H1 (cell line): ENCODE measurements at regions not wholly inside any gene's neighbourhood (a gene's known extent, or its start where the extent isn't known, plus 50 kb on each side); places are given as distances from the start of the nearest gene placed in this dataset.

Source experiments
- CTCF ChIA-PET: fragments of 300-600 bp; sonication (Branson Sonifier 250); formaldehyde crosslinking; loops from one replicate; lab custom pipeline; 2021; ENCODE audit not compliant: partially characterized antibody; lab: Charles Lee
- POLR2A ChIA-PET: fragments of 300-600 bp; sonication (Branson Sonifier 250); formaldehyde crosslinking; loops from one replicate; lab custom pipeline; 2021; ENCODE audit warnings: inconsistent platforms; ENCODE audit not compliant: partially characterized antibody; lab: Charles Lee
- DNase-seq, 2 experiments: peaks; one replicate each; pipeline versions ENCODE4 v3.0.0 to v3.0.0-alpha.2; 2010 to 2022; ENCODE audit warnings: low spot score in 2 of 2, low read depth in 1 of 2, mixed read lengths in 1 of 2
- FAIRE-seq: peaks from 2 replicates; lab custom pipeline; 2011; peaks lifted over from hg19 to GRCh38; lab: Jason Lieb, UNC
- H2AFZ ChIP-seq: 2 replicates; pipeline ENCODE4 v1.8.1; 2012; ENCODE audit warnings: low read length, inconsistent platforms
- H2AK5ac ChIP-seq: 2 replicates; pipeline ENCODE4 v1.6.1; 2013; ENCODE audit warnings: low read depth, low read length
- H2BK120ac ChIP-seq: replicated peaks from 2 replicates; pipeline ENCODE3; 2013; ENCODE audit warnings: low read depth, low read length, inconsistent platforms
- H2BK12ac ChIP-seq: 2 replicates; pipeline ENCODE4 v1.6.1; 2013; ENCODE audit warnings: low read depth, low read length
- H2BK15ac ChIP-seq: 2 replicates; pipeline ENCODE4 v1.6.1; 2013; ENCODE audit warnings: low read length
- H2BK20ac ChIP-seq: 2 replicates; pipeline ENCODE4 v1.6.1; 2013; ENCODE audit warnings: low read length
- H2BK5ac ChIP-seq: 2 replicates; pipeline ENCODE4 v1.6.1; 2013; ENCODE audit warnings: low read depth, low read length
- H3K14ac ChIP-seq: 2 replicates; pipeline ENCODE4 v1.6.1; 2013; ENCODE audit warnings: inconsistent platforms; ENCODE audit not compliant: insufficient read length
- H3K18ac ChIP-seq: 2 replicates; pipeline ENCODE4 v1.6.1; 2013; ENCODE audit warnings: low read length; ENCODE audit errors: extremely low read depth
- H3K23ac ChIP-seq: 2 replicates; pipeline ENCODE4 v1.6.1; 2013; ENCODE audit warnings: inconsistent platforms; ENCODE audit not compliant: insufficient read length
- H3K23me2 ChIP-seq: 2 replicates; pipeline ENCODE4 v1.6.1; 2013; ENCODE audit warnings: low read depth, low read length
- H3K27ac ChIP-seq: 2 replicates; pipeline ENCODE4 v1.6.1; 2011; ENCODE audit warnings: low read depth, low read length, inconsistent platforms
- H3K27me3 ChIP-seq, 4 experiments: replicated peaks in 1 of 4; 1 replicate in 1 of 4; 2 replicates in 3 of 4; pipeline versions ENCODE4 v1.6.1 to v1.8.1; 2011 to 2013; ENCODE audit warnings: low read length in 3 of 4, mild to moderate bottlenecking in 3 of 4, inconsistent platforms in 2 of 4, mixed read lengths in 2 of 4, moderate library complexity in 1 of 4; ENCODE audit not compliant: control insufficient read depth in 3 of 4, insufficient read depth in 3 of 4; ENCODE audit errors: extremely low read depth in 1 of 4
- H3K36me3 ChIP-seq, 4 experiments: 2 replicates each; pipeline versions ENCODE4 v1.6.1 to v1.8.1; 2011 to 2013; ENCODE audit warnings: mild to moderate bottlenecking in 4 of 4, low read length in 3 of 4, moderate library complexity in 2 of 4, control low read depth in 1 of 4, inconsistent platforms in 1 of 4; ENCODE audit not compliant: insufficient read depth in 4 of 4, control insufficient read depth in 2 of 4
- H3K4ac ChIP-seq: replicated peaks from 2 replicates; pipeline ENCODE3; 2013; ENCODE audit warnings: low read length, low read depth, mixed read lengths, inconsistent platforms; ENCODE audit not compliant: insufficient read length
- H3K4me1 ChIP-seq, 4 experiments: replicated peaks in 1 of 4; 1 replicate in 1 of 4; 2 replicates in 3 of 4; pipeline versions ENCODE4 v1.6.1 to v1.8.1; 2011 to 2013; ENCODE audit warnings: low read length in 3 of 4, inconsistent platforms in 2 of 4, mixed read lengths in 1 of 4; ENCODE audit not compliant: insufficient read depth in 4 of 4, control insufficient read depth in 3 of 4
- H3K4me2 ChIP-seq, 2 experiments: 2 replicates each; pipeline versions ENCODE4 v1.6.1 to v1.8.1; 2011 to 2013; ENCODE audit warnings: low read depth in 2 of 2, low read length in 2 of 2, control low read depth in 1 of 2, inconsistent platforms in 1 of 2, mild to moderate bottlenecking in 1 of 2; ENCODE audit not compliant: insufficient read depth in 1 of 2
- H3K4me3 ChIP-seq, 4 experiments: fragments of 200-600, 300-600 bp in 1 of 4; sonication (generic), shearing (Covaris generic), sonication (Bioruptor Twin) in 1 of 4; 2 replicates each; pipeline versions ENCODE4 v1.5.1 to v1.8.1; 2011 to 2016; ENCODE audit warnings: low read length in 4 of 4, low read depth in 3 of 4, control low read depth in 2 of 4, inconsistent platforms in 2 of 4, mild to moderate bottlenecking in 2 of 4, mixed read lengths in 1 of 4, moderate library complexity in 1 of 4; ENCODE audit not compliant: insufficient read depth in 2 of 4; ENCODE audit errors: extremely low read depth in 1 of 4
- H3K56ac ChIP-seq: replicated peaks from 2 replicates; pipeline ENCODE3; 2013; ENCODE audit warnings: low read depth, mild to moderate bottlenecking, mixed read lengths, low read length, inconsistent platforms; ENCODE audit not compliant: insufficient read length
- H3K79me1 ChIP-seq: 2 replicates; pipeline ENCODE4 v1.6.1; 2013; ENCODE audit warnings: low read depth, low read length, control low read depth
- H3K79me2 ChIP-seq, 2 experiments: 2 replicates each; pipeline versions ENCODE4 v1.6.1 to v1.8.1; 2012 to 2013; ENCODE audit warnings: low read length in 2 of 2, mild to moderate bottlenecking in 2 of 2, inconsistent platforms in 1 of 2; ENCODE audit not compliant: insufficient read depth in 2 of 2, control insufficient read depth in 1 of 2
- H3K9ac ChIP-seq, 4 experiments: replicated peaks in 1 of 4; 1 replicate in 1 of 4; 2 replicates in 3 of 4; pipeline versions ENCODE4 v1.6.1 to v1.8.1; 2011 to 2013; ENCODE audit warnings: low read depth in 3 of 4, low read length in 3 of 4, control low read depth in 2 of 4, mild to moderate bottlenecking in 2 of 4, moderate library complexity in 2 of 4, inconsistent platforms in 1 of 4; ENCODE audit errors: extremely low read depth in 1 of 4
- H3K9me3 ChIP-seq, 2 experiments: 2 replicates each; pipeline versions ENCODE4 v1.6.1 to v1.8.1; 2012 to 2013; ENCODE audit warnings: mild to moderate bottlenecking in 2 of 2, moderate library complexity in 2 of 2, control low read depth in 1 of 2, inconsistent platforms in 1 of 2, low read depth in 1 of 2, low read length in 1 of 2, mixed read lengths in 1 of 2; ENCODE audit not compliant: insufficient read depth in 2 of 2
- H4K20me1 ChIP-seq, 2 experiments: replicated peaks in 1 of 2; 2 replicates each; pipeline versions ENCODE3 to v1.8.1; 2011 to 2013; ENCODE audit warnings: inconsistent platforms in 2 of 2, low read length in 2 of 2, mild to moderate bottlenecking in 1 of 2; ENCODE audit not compliant: insufficient read depth in 2 of 2, control insufficient read depth in 1 of 2
- H4K5ac ChIP-seq: 2 replicates; pipeline ENCODE4 v1.6.1; 2013; ENCODE audit warnings: low read length, low read depth, mixed read lengths, inconsistent platforms; ENCODE audit not compliant: insufficient read length
- H4K8ac ChIP-seq: 2 replicates; pipeline ENCODE4 v1.8.0; 2013; ENCODE audit warnings: mild to moderate bottlenecking, moderate library complexity, low read length, inconsistent platforms; ENCODE audit not compliant: insufficient read depth; ENCODE audit errors: extremely low read depth
- H4K91ac ChIP-seq: replicated peaks from 2 replicates; pipeline ENCODE3; 2013; ENCODE audit warnings: low read length, mixed read lengths, inconsistent platforms; ENCODE audit not compliant: insufficient read length
- BACH1 ChIP-seq: IDR thresholded peaks from 2 replicates; pipeline ENCODE4 v1.6.1; 2012; ENCODE audit warnings: low read length, improper control_type of control experiment
- BRCA1 ChIP-seq: IDR thresholded peaks from 2 replicates; pipeline ENCODE4 v1.6.1; 2012; ENCODE audit warnings: low read depth, low read length, improper control_type of control experiment
- CBX5 ChIP-seq: fragments of 300-800, 300-1000 bp; sonication (generic); IDR thresholded peaks from 2 replicates; pipeline ENCODE4 v1.7.1; 2016; ENCODE audit warnings: antibody characterized with exemption, low read length, low read depth
- EGR1 ChIP-seq: IDR thresholded peaks from 2 replicates; pipeline ENCODE4 v1.6.1; 2011; ENCODE audit warnings: low read depth, low read length, borderline replicate concordance
- EZH2 ChIP-seq: fragments of 200-600 bp; sonication (generic); IDR thresholded peaks from 2 replicates; pipeline ENCODE4 v1.7.1; 2012; ENCODE audit warnings: low read depth, mild to moderate bottlenecking, moderate library complexity, low read length, inconsistent platforms; ENCODE audit not compliant: severe bottlenecking
- GABPA ChIP-seq: IDR thresholded peaks from 2 replicates; pipeline ENCODE4 v1.6.1; 2011; ENCODE audit warnings: mild to moderate bottlenecking, low read length, moderate library complexity, borderline replicate concordance; ENCODE audit not compliant: insufficient read depth
- HDAC2 ChIP-seq, 2 experiments: fragments of 300-600 bp in 1 of 2; sonication (generic) in 1 of 2; IDR thresholded peaks; 2 replicates each; pipeline ENCODE4 v1.6.1; 2011 to 2012; ENCODE audit warnings: low read depth in 2 of 2, low read length in 2 of 2, mild to moderate bottlenecking in 2 of 2, moderate library complexity in 2 of 2, borderline replicate concordance in 1 of 2, inconsistent platforms in 1 of 2
- KDM5A ChIP-seq: fragments of 200-600 bp; IDR thresholded peaks from 2 replicates; pipeline ENCODE4 v1.7.1; 2012; ENCODE audit warnings: mild to moderate bottlenecking, low read length, inconsistent platforms, mixed read lengths
- POU5F1 ChIP-seq: IDR thresholded peaks from 2 replicates; pipeline ENCODE4 v1.6.1; 2011; ENCODE audit warnings: low read depth, mild to moderate bottlenecking, low read length, moderate library complexity
- SAP30 ChIP-seq: fragments of 300-600 bp; sonication (generic); IDR thresholded peaks from 2 replicates; pipeline ENCODE4 v1.7.1; 2012; ENCODE audit warnings: low read length, moderate library complexity, mild to moderate bottlenecking, inconsistent platforms; ENCODE audit not compliant: insufficient read depth, insufficient replicate concordance
- SIN3A ChIP-seq, 2 experiments: IDR thresholded peaks in 1 of 2; conservative IDR thresholded peaks in 1 of 2; 2 replicates each; pipeline ENCODE4 v1.6.1; 2011 to 2012; ENCODE audit warnings: low read length in 2 of 2, improper control_type of control experiment in 1 of 2, low read depth in 1 of 2, mild to moderate bottlenecking in 1 of 2
- SIRT6 ChIP-seq: IDR thresholded peaks from one replicate; pipeline ENCODE4 v1.7.1; 2012; ENCODE audit warnings: low read length, inconsistent platforms
- SRF ChIP-seq: IDR thresholded peaks from 2 replicates; pipeline ENCODE4 v1.6.1; 2011; ENCODE audit warnings: mild to moderate bottlenecking, low read depth, low read length, moderate library complexity
- SUZ12 ChIP-seq: fragments of 200-600 bp; sonication (generic); IDR thresholded peaks from 2 replicates; pipeline ENCODE4 v1.6.1; 2012; ENCODE audit warnings: mild to moderate bottlenecking, inconsistent platforms, low read length, moderate library complexity, mixed read lengths
- WGBS, 2 experiments: shearing (Covaris generic) in 1 of 2; methylation state at CpG; one replicate each; pipeline versions ENCODE4 v1.1.6 to v1.1.7; 2013 to 2015; ENCODE audit warnings: low lambda C conversion rate in 2 of 2, mixed read lengths in 2 of 2, inconsistent platforms in 1 of 2, low coverage in 1 of 2, missing lambda C conversion rate in 1 of 2; ENCODE audit not compliant: insufficient replicate concordance in 2 of 2, insufficient coverage in 1 of 2, insufficient read length in 1 of 2; ENCODE audit errors: extremely low coverage in 1 of 2, missing lambda C conversion rate in 1 of 2; 5-methylcytosine and 5-hydroxymethylcytosine counted together

GRCh38 chr1:43101061-43101460, 71.0 kb downstream of the EBNA1BP2 start:
- no peak overlapping the region for H3K9ac ChIP-seq
- no peak overlapping the region for H3K23ac ChIP-seq
- DNase-seq (no peak), FAIRE-seq (no peak)
- H3K27me3 ChIP-seq = no peaks in the 10 kb centered on the region
- H2BK15ac ChIP-seq = peak overlapping the region; percentile 78; the same call in 1 of the 2 replicates
- no peaks in the 10 kb centered on the region for H3K23me2 ChIP-seq
- H3K27ac ChIP-seq = no peak overlapping the region
- no peak overlapping the region for H3K4me2 ChIP-seq
- 0 out of 2 replicates have a peak overlapping the region, but pooled peaks have one; percentile 14 for H4K8ac ChIP-seq
- H2BK20ac ChIP-seq = no peak overlapping the region
- H3K36me3 ChIP-seq = no peaks in the 10 kb centered on the region
- H3K9me3 ChIP-seq = peaks cover 0 to 3% of the 10 kb centered on the region in 2 experiments; a peak in 1 of 4 replicates
- H3K79me1 ChIP-seq = no peaks in the 10 kb centered on the region
- H4K20me1 ChIP-seq = no peaks in the 10 kb centered on the region
- H3K4ac ChIP-seq = no peak overlapping the region
- no peak overlapping the region for H2BK120ac ChIP-seq
- H4K5ac ChIP-seq = no peak overlapping the region
- no peaks in the 10 kb centered on the region for H3K4me1 ChIP-seq
- no peak overlapping the region; the same call in 1 of the 2 replicates for H3K18ac ChIP-seq
- H2AK5ac ChIP-seq = no peak overlapping the region
- POLR2A ChIA-PET = interaction anchor here (0.6 to 1.4 kb wide), 4 partner anchors 9 to 284 kb away, joined by 3 to 6 read pairs (median 3); no protein-coding TSS in a partner anchor
- WGBS, 2 experiments = 93% methylated on average over 2 of the region's 2 CpGs; no CpG with 5 or more reads in 1 of the 2 experiments
- H3K4me3 ChIP-seq = no peak overlapping the region
- H3K56ac ChIP-seq = no peak overlapping the region
- CTCF ChIA-PET = interaction anchor here (0.9 to 1.6 kb wide), 5 partner anchors 9 to 179 kb away, joined by 3 to 6 read pairs (median 3); no protein-coding TSS in a partner anchor
- H2BK12ac ChIP-seq = no peak overlapping the region; the same call in 1 of the 2 replicates
- no peak overlapping the region for H3K14ac ChIP-seq
- H2BK5ac ChIP-seq = peak overlapping the region; percentile 42; the same call in 1 of the 2 replicates
- 0 out of 2 replicates have a peak overlapping the region, but pooled peaks have one; percentile 7 for H2AFZ ChIP-seq
- no peak overlapping the region for H4K91ac ChIP-seq
- no peaks in the 10 kb centered on the region for H3K79me2 ChIP-seq
- no peak for TF ChIP-seq BACH1
- no peak for TF ChIP-seq HDAC2 (IDR thresholded peaks at IDR 0.05; ENCODE audit: borderline replicate concordance in 1 of 2, low read depth in 2 of 2, low read length in 2 of 2)
- TF ChIP-seq SIN3A (conservative IDR thresholded peaks at IDR 0.05 in 1 of 2, IDR thresholded peaks at IDR 0.05 in 1 of 2; ENCODE audit: low read depth in 1 of 2, low read length in 2 of 2) = no peak
- TF ChIP-seq BRCA1 = no peak
- TF ChIP-seq EGR1 = no peak
- no peak for TF ChIP-seq EZH2
- no peak for TF ChIP-seq SAP30
- TF ChIP-seq KDM5A = no peak
- TF ChIP-seq SRF = no peak
- TF ChIP-seq SUZ12 = no peak
- no peak for TF ChIP-seq POU5F1
- no peak for TF ChIP-seq GABPA
- TF ChIP-seq SIRT6 = no peak
- TF ChIP-seq CBX5 = no peak
